HG03457 (cell line): ENCODE measurements at regions not wholly inside any gene's neighbourhood (a gene's known extent, or its start where the extent isn't known, plus 50 kb on each side); places are given as distances from the start of the nearest gene placed in this dataset.

ENCODE experiments used
- ATAC-seq: cut with Tn5 transposase; IDR thresholded peaks from one replicate; pipeline ENCODE4 v1.9.1; 2021; ENCODE audit warnings: moderate number of reproducible peaks; ENCODE audit not compliant: unreplicated experiment

- no peak for ATAC-seq
These were observed 477.1 kb upstream of the SGCG start for GRCh38 chr13:22703601-22704209.

GRCh38 chr13:22707946-22708345 is 472.8 kb upstream of the SGCG start:
- ATAC-seq, result no peak

GRCh38 chr13:22717036-22717435 is 463.7 kb upstream of the SGCG start:
- ATAC-seq, result no peak

GRCh38 chr13:22726726-22727125 is 454.1 kb upstream of the SGCG start:
- ATAC-seq, result no peak

- no peak for ATAC-seq
These were observed 445.5 kb upstream of the SGCG start for GRCh38 chr13:22735011-22735995.

GRCh38 chr13:22736084-22736767 is 444.6 kb upstream of the SGCG start:
- no peak for ATAC-seq

- no peak for ATAC-seq
These were observed 444.0 kb upstream of the SGCG start for GRCh38 chr13:22736768-22737092.

- no peak for ATAC-seq
These were observed 442.4 kb upstream of the SGCG start for GRCh38 chr13:22738357-22738756.

GRCh38 chr13:22740264-22740663 is 440.5 kb upstream of the SGCG start:
- ATAC-seq, result no peak

GRCh38 chr13:22744688-22745452 is 435.9 kb upstream of the SGCG start:
- no peak for ATAC-seq

- ATAC-seq, result no peak
These were observed 431.8 kb upstream of the SGCG start for GRCh38 chr13:22748866-22749577.

- ATAC-seq, result no peak
These were observed 431.2 kb upstream of the SGCG start for GRCh38 chr13:22749626-22750025.

GRCh38 chr13:22757530-22758120 is 423.2 kb upstream of the SGCG start:
- no peak for ATAC-seq

- no peak for ATAC-seq
These were observed 422.5 kb upstream of the SGCG start for GRCh38 chr13:22758245-22758644.

GRCh38 chr13:22761709-22762108 is 419.1 kb upstream of the SGCG start:
- ATAC-seq, result no peak

- no peak for ATAC-seq
These were observed 415.2 kb upstream of the SGCG start for GRCh38 chr13:22765547-22765946.

- ATAC-seq, result no peak
These were observed 409.9 kb upstream of the SGCG start for GRCh38 chr13:22770891-22771290.

GRCh38 chr13:22773465-22773864 is 407.3 kb upstream of the SGCG start:
- ATAC-seq, result no peak

GRCh38 chr13:22776394-22777186 is 404.2 kb upstream of the SGCG start:
- ATAC-seq, result no peak
